Mesenchymal stem cell (in vitro differentiated cells and primary cell): ENCODE measurements at regions not wholly inside any gene's neighbourhood (a gene's known extent, or its start where the extent isn't known, plus 50 kb on each side); places are given as distances from the start of the nearest gene placed in this dataset.

Experiments
- DNase-seq: peaks from one replicate; pipeline ENCODE4 v3.0.0-alpha.2; 2013
- H2AFZ ChIP-seq: one replicate; pipeline ENCODE4 v1.6.1; 2013; ENCODE audit warnings: low read depth, mild to moderate bottlenecking, control low read depth, inconsistent platforms, low read length, moderate library complexity
- H2AK5ac ChIP-seq: 2 replicates; pipeline ENCODE4 v1.6.1; 2013; ENCODE audit warnings: low read length, moderate library complexity, mild to moderate bottlenecking, inconsistent platforms; ENCODE audit not compliant: severe bottlenecking
- H2BK120ac ChIP-seq: one replicate; pipeline ENCODE4 v1.6.1; 2013; ENCODE audit warnings: low read depth, mild to moderate bottlenecking, inconsistent platforms, low read length, moderate library complexity
- H2BK12ac ChIP-seq, 2 experiments: one replicate each; pipeline ENCODE4 v1.6.1; 2013; ENCODE audit warnings: inconsistent platforms in 2 of 2, low read length in 2 of 2, mild to moderate bottlenecking in 2 of 2, moderate library complexity in 2 of 2, control low read depth in 1 of 2
- H2BK15ac ChIP-seq: one replicate; pipeline ENCODE4 v1.6.1; 2013; ENCODE audit warnings: mild to moderate bottlenecking, low read depth, inconsistent platforms; ENCODE audit not compliant: poor library complexity, severe bottlenecking
- H2BK5ac ChIP-seq: 2 replicates; pipeline ENCODE4 v1.6.1; 2013; ENCODE audit warnings: low read depth, mild to moderate bottlenecking, low read length, control low read depth, inconsistent platforms; ENCODE audit not compliant: poor library complexity, severe bottlenecking
- H3K14ac ChIP-seq, 2 experiments: one replicate each; pipeline ENCODE4 v1.6.1; 2013; ENCODE audit warnings: inconsistent platforms in 2 of 2, low read length in 2 of 2, control low read depth in 1 of 2, mild to moderate bottlenecking in 1 of 2, moderate library complexity in 1 of 2
- H3K18ac ChIP-seq, 2 experiments: one replicate each; pipeline ENCODE4 v1.6.1; 2013; ENCODE audit warnings: inconsistent platforms in 2 of 2, low read length in 2 of 2, control low read depth in 1 of 2, low read depth in 1 of 2, mild to moderate bottlenecking in 1 of 2
- H3K23ac ChIP-seq, 2 experiments: one replicate each; pipeline ENCODE4 v1.6.1; 2013; ENCODE audit warnings: inconsistent platforms in 2 of 2, low read length in 2 of 2, mild to moderate bottlenecking in 2 of 2, moderate library complexity in 2 of 2, control low read depth in 1 of 2
- H3K27ac ChIP-seq: 2 replicates; pipeline ENCODE4 v1.5.1; 2013; ENCODE audit warnings: mild to moderate bottlenecking, moderate library complexity, low read length, control low read depth, inconsistent platforms; ENCODE audit not compliant: poor library complexity, severe bottlenecking
- H3K27me3 ChIP-seq, 2 experiments: 2 replicates each; pipeline versions ENCODE4 v1.6.1 to v1.7.0; 2013; ENCODE audit warnings: low read length in 2 of 2, mild to moderate bottlenecking in 2 of 2, moderate library complexity in 2 of 2, control low read depth in 1 of 2, inconsistent platforms in 1 of 2; ENCODE audit not compliant: control insufficient read depth in 1 of 2, insufficient read depth in 1 of 2
- H3K36me3 ChIP-seq, 2 experiments: 2 replicates each; pipeline versions ENCODE4 v1.6.1 to v1.7.0; 2013; ENCODE audit warnings: low read length in 2 of 2, control low read depth in 1 of 2, inconsistent platforms in 1 of 2, low read depth in 1 of 2, mild to moderate bottlenecking in 1 of 2; ENCODE audit not compliant: insufficient read depth in 2 of 2, control insufficient read depth in 1 of 2
- H3K4ac ChIP-seq, 2 experiments: one replicate each; pipeline ENCODE4 v1.6.1; 2013; ENCODE audit warnings: inconsistent platforms in 2 of 2, low read length in 2 of 2, mild to moderate bottlenecking in 2 of 2, moderate library complexity in 2 of 2, control low read depth in 1 of 2, low read depth in 1 of 2
- H3K4me1 ChIP-seq: 2 replicates; pipeline ENCODE4 v1.6.1; 2013; ENCODE audit warnings: low read depth, low read length, control low read depth; ENCODE audit not compliant: control insufficient read depth, insufficient read depth
- H3K4me2 ChIP-seq: 2 replicates; pipeline ENCODE4 v1.6.1; 2013; ENCODE audit warnings: low read length, mild to moderate bottlenecking, inconsistent platforms; ENCODE audit not compliant: poor library complexity, severe bottlenecking
- H3K4me3 ChIP-seq, 2 experiments: 2 replicates each; pipeline versions ENCODE4 v1.5.1 to v1.7.0; 2013; ENCODE audit warnings: low read length in 2 of 2, mild to moderate bottlenecking in 2 of 2, control low read depth in 1 of 2, low read depth in 1 of 2; ENCODE audit not compliant: insufficient read depth in 1 of 2
- H3K79me1 ChIP-seq: replicated peaks from 2 replicates; pipeline ENCODE4 v1.6.1; 2013; ENCODE audit warnings: mild to moderate bottlenecking, control low read depth, low read length, inconsistent platforms; ENCODE audit not compliant: poor library complexity, severe bottlenecking
- H3K9ac ChIP-seq: 2 replicates; pipeline ENCODE4 v1.7.0; 2013; ENCODE audit warnings: mild to moderate bottlenecking, low read length, moderate library complexity
- H3K9me3 ChIP-seq: 2 replicates; pipeline ENCODE4 v1.7.0; 2013; ENCODE audit warnings: mild to moderate bottlenecking, low read length; ENCODE audit not compliant: control insufficient read depth
- H4K8ac ChIP-seq: one replicate; pipeline ENCODE4 v1.6.1; 2013; ENCODE audit warnings: inconsistent platforms, mild to moderate bottlenecking, low read length, moderate library complexity
- H4K91ac ChIP-seq: one replicate; pipeline ENCODE4 v1.6.1; 2013; ENCODE audit warnings: mild to moderate bottlenecking, low read length, inconsistent platforms
- WGBS: methylation state at CpG from one replicate; pipeline ENCODE4 v1.1.7; 2013; ENCODE audit warnings: mixed read lengths; 5-methylcytosine and 5-hydroxymethylcytosine counted together

GRCh38 chrX:926991-927390, 285.5 kb downstream of the CRLF2 start:
- Histone ChIP-seq H2AFZ (no peak overlapping the region), H3K79me1 (no peaks in the 10 kb centered on the region), H3K36me3 (no peaks in the 10 kb centered on the region), H3K9ac (no peak overlapping the region), H3K4me2 (no peak overlapping the region), H2BK12ac (no peak overlapping the region), H3K4ac (no peak overlapping the region), H3K9me3 (no peaks in the 10 kb centered on the region), H2AK5ac (no peak overlapping the region), H2BK120ac (no peak overlapping the region), H4K8ac (no peak overlapping the region), H3K18ac (no peak overlapping the region), H3K27ac (no peak overlapping the region), H2BK15ac (no peak overlapping the region), H3K14ac (no peak overlapping the region), H4K91ac (no peak overlapping the region), H2BK5ac (no peak overlapping the region), H3K27me3 (no peaks in the 10 kb centered on the region), H3K23ac (no peak overlapping the region), H3K4me3 (no peak overlapping the region), H3K4me1 (no peaks in the 10 kb centered on the region)
- WGBS = 92% methylated on average over 2 of the region's 2 CpGs
- DNase-seq = no peak

- Histone ChIP-seq H4K91ac (no peak overlapping the region), H2BK120ac (no peak overlapping the region), H3K36me3 (no peaks in the 10 kb centered on the region), H3K79me1 (no peaks in the 10 kb centered on the region), H3K27me3 (no peaks in the 10 kb centered on the region), H3K23ac (no peak overlapping the region), H3K18ac (no peak overlapping the region), H2BK12ac (no peak overlapping the region), H3K4ac (no peak overlapping the region), H3K4me1 (no peaks in the 10 kb centered on the region), H2BK15ac (no peak overlapping the region), H3K9ac (no peak overlapping the region), H2AK5ac (no peak overlapping the region), H4K8ac (no peak overlapping the region), H2AFZ (no peak overlapping the region), H3K4me2 (no peak overlapping the region), H2BK5ac (no peak overlapping the region), H3K14ac (no peak overlapping the region), H3K9me3 (no peaks in the 10 kb centered on the region), H3K27ac (no peak overlapping the region), H3K4me3 (no peak overlapping the region)
- DNase-seq = no peak
- 78% methylated on average over 9 of the region's 9 CpGs for WGBS
Measured at GRCh38 chrX:926070-926469, 286.4 kb downstream of the CRLF2 start.

GRCh38 chrX:925652-926061, 286.8 kb downstream of the CRLF2 start:
- Histone ChIP-seq H3K23ac (no peak overlapping the region), H3K4me1 (no peaks in the 10 kb centered on the region), H3K36me3 (no peaks in the 10 kb centered on the region), H4K91ac (no peak overlapping the region), H3K27me3 (no peaks in the 10 kb centered on the region), H2BK15ac (no peak overlapping the region), H2BK5ac (no peak overlapping the region), H2AFZ (no peak overlapping the region), H3K4me3 (no peak overlapping the region), H3K4ac (no peak overlapping the region), H4K8ac (no peak overlapping the region), H3K9ac (no peak overlapping the region), H3K14ac (no peak overlapping the region), H3K9me3 (no peaks in the 10 kb centered on the region), H3K79me1 (no peaks in the 10 kb centered on the region), H2AK5ac (no peak overlapping the region), H2BK120ac (no peak overlapping the region), H2BK12ac (no peak overlapping the region), H3K18ac (no peak overlapping the region), H3K4me2 (no peak overlapping the region), H3K27ac (no peak overlapping the region)
- no peak for DNase-seq
- 85% methylated on average over 6 of the region's 6 CpGs for WGBS

- H3K9me3 ChIP-seq = no peaks in the 10 kb centered on the region
- no peak overlapping the region for H2AK5ac ChIP-seq
- no peak overlapping the region for H2AFZ ChIP-seq
- no peak overlapping the region for H3K4ac ChIP-seq
- 87% methylated on average over 2 of the region's 2 CpGs for WGBS
- no peak overlapping the region for H3K14ac ChIP-seq
- no peaks in the 10 kb centered on the region for H3K4me1 ChIP-seq
- no peak overlapping the region for H3K9ac ChIP-seq
- DNase-seq = no peak
- H3K4me3 ChIP-seq = no peak overlapping the region
- H3K36me3 ChIP-seq = no peaks in the 10 kb centered on the region
- no peaks in the 10 kb centered on the region for H3K79me1 ChIP-seq
- H4K91ac ChIP-seq = no peak overlapping the region
- H3K18ac ChIP-seq = no peak overlapping the region
- no peak overlapping the region for H4K8ac ChIP-seq
- no peak overlapping the region for H3K27ac ChIP-seq
- H2BK5ac ChIP-seq = no peak overlapping the region
- no peak overlapping the region for H3K4me2 ChIP-seq
- no peak overlapping the region for H2BK120ac ChIP-seq
- H2BK15ac ChIP-seq = no peak overlapping the region
- H3K27me3 ChIP-seq = no peaks in the 10 kb centered on the region
- H3K23ac ChIP-seq = no peak overlapping the region
- no peak overlapping the region for H2BK12ac ChIP-seq
Measured at GRCh38 chrX:925094-925493, 287.4 kb downstream of the CRLF2 start.
